ENCODE measurements at regions not wholly inside any gene's neighbourhood (a gene's known extent, or its start where the extent isn't known, plus 50 kb on each side); places are given as distances from the start of the nearest gene placed in this dataset.

DNA sequence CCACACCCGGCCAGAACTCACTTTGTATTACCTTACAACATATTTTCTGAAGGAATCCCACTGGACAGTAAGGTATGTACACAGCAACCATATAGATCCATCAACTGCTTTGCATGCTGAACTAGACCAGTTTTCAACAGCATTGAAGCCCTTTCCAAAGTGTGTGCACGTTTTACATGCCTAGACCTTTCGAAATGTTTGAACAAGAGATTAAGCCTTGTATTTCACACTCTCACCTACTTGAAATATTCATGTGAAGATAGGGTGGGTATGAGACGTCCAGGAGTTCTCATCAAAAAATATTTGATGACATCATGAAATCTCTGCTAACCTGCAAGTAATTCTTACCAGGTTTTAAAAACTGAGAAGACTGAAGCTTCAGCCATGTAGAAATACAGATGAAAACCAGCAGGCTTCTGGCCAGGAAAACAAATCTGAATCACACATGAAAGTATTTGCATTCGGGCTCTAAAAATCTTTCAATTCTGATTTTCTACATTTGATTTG, 387.0 kb upstream of the PSMD7 start:
- TF ChIP-seq, protein P1, sequence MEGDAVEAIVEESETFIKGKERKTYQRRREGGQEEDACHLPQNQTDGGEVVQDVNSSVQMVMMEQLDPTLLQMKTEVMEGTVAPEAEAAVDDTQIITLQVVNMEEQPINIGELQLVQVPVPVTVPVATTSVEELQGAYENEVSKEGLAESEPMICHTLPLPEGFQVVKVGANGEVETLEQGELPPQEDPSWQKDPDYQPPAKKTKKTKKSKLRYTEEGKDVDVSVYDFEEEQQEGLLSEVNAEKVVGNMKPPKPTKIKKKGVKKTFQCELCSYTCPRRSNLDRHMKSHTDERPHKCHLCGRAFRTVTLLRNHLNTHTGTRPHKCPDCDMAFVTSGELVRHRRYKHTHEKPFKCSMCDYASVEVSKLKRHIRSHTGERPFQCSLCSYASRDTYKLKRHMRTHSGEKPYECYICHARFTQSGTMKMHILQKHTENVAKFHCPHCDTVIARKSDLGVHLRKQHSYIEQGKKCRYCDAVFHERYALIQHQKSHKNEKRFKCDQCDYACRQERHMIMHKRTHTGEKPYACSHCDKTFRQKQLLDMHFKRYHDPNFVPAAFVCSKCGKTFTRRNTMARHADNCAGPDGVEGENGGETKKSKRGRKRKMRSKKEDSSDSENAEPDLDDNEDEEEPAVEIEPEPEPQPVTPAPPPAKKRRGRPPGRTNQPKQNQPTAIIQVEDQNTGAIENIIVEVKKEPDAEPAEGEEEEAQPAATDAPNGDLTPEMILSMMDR (conservative IDR thresholded peaks at IDR 0.05 in 1 of 2, IDR thresholded peaks at IDR 0.05 in 1 of 2; ENCODE audit: extremely low read depth in 1 of 2, insufficient read depth in 1 of 2, low read depth in 1 of 2, low read length in 2 of 2): no peak
- no peak for TF ChIP-seq EZH2 (IDR thresholded peaks at IDR 0.05; ENCODE audit: borderline replicate concordance, low read length)

All from mammary epithelial cell (primary cell).